ENCODE measurements at regions not wholly inside any gene's neighbourhood (a gene's known extent, or its start where the extent isn't known, plus 50 kb on each side); places are given as distances from the start of the nearest gene placed in this dataset.

GRCh38 chr6:151722342-151722741 lies 85.1 kb upstream of the ESR1 start:
- CTCF ChIA-PET, result no interaction called here
- POLR2A ChIA-PET, result no interaction called here
- H2AFZ ChIP-seq (ENCODE audit: low read depth), result no peak overlapping the region
- H3K9me2 ChIP-seq, result no peaks in the 10 kb centered on the region
- 5% methylated on average over 4 of the region's 4 CpGs for WGBS (ENCODE audit: low lambda C conversion rate)
- H3F3A ChIP-seq (replicated peaks; ENCODE audit: insufficient read depth), result no peaks in the 10 kb centered on the region
- no peaks in the 10 kb centered on the region; the same call in 1 of the 2 replicates for H3K27me3 ChIP-seq (ENCODE audit: insufficient read depth)
- H3K9me3 ChIP-seq, result no peaks in the 10 kb centered on the region
- H4K20me1 ChIP-seq (ENCODE audit: insufficient read depth), result no peaks in the 10 kb centered on the region
- H3K36me3 ChIP-seq (replicated peaks in 1 of 2; ENCODE audit: control insufficient read depth in 1 of 2, insufficient read depth in 2 of 2, low read length in 1 of 2), result no peaks in the 10 kb centered on the region
- no peak overlapping the region for H3K27ac ChIP-seq (ENCODE audit: low read depth in 2 of 2, low read length in 1 of 2)
- no peaks in the 10 kb centered on the region for H3K4me1 ChIP-seq (ENCODE audit: control insufficient read depth in 1 of 2, insufficient read depth in 2 of 2, low read depth in 1 of 2, low read length in 1 of 2)
- H3K9ac ChIP-seq, result no peak overlapping the region
- H3K4me3 ChIP-seq (ENCODE audit: low read depth in 2 of 2, low read length in 1 of 2), result no peak overlapping the region
- H3K79me2 ChIP-seq (ENCODE audit: insufficient read depth), result no peaks in the 10 kb centered on the region
- no peak for DNase-seq
- TF ChIP-seq TCF12 (IDR thresholded peaks at IDR 0.05) (no peak), NRF1 (IDR thresholded peaks at IDR 0.05; ENCODE audit: low read depth, low read length) (no peak), CHD2 (IDR thresholded peaks at IDR 0.05; ENCODE audit: low read length, partially characterized antibody) (no peak), JUND (IDR thresholded peaks at IDR 0.05) (no peak), REST (IDR thresholded peaks at IDR 0.05; ENCODE audit: low read depth, low read length) (no peak), GATA2 (CRISPR knock-in tag; IDR thresholded peaks at IDR 0.05) (no peak), POLR2AphosphoS5 (IDR thresholded peaks at IDR 0.05; ENCODE audit: low read depth, low read length) (no peak), MXI1 (IDR thresholded peaks at IDR 0.05; ENCODE audit: low read depth, low read length) (no peak), RFX5 (IDR thresholded peaks at IDR 0.05; ENCODE audit: low read length) (no peak), ELF1 (IDR thresholded peaks at IDR 0.05) (no peak)
- TF ChIP-seq, protein P1, sequence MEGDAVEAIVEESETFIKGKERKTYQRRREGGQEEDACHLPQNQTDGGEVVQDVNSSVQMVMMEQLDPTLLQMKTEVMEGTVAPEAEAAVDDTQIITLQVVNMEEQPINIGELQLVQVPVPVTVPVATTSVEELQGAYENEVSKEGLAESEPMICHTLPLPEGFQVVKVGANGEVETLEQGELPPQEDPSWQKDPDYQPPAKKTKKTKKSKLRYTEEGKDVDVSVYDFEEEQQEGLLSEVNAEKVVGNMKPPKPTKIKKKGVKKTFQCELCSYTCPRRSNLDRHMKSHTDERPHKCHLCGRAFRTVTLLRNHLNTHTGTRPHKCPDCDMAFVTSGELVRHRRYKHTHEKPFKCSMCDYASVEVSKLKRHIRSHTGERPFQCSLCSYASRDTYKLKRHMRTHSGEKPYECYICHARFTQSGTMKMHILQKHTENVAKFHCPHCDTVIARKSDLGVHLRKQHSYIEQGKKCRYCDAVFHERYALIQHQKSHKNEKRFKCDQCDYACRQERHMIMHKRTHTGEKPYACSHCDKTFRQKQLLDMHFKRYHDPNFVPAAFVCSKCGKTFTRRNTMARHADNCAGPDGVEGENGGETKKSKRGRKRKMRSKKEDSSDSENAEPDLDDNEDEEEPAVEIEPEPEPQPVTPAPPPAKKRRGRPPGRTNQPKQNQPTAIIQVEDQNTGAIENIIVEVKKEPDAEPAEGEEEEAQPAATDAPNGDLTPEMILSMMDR (IDR thresholded peaks at IDR 0.05), result no peak
- no peak overlapping the region for H3K4me2 ChIP-seq

GRCh38 chr6:151723152-151723551 lies 84.3 kb upstream of the ESR1 start:
- H3K9me2 ChIP-seq, result no peaks in the 10 kb centered on the region
- H3K79me2 ChIP-seq (ENCODE audit: insufficient read depth), result no peaks in the 10 kb centered on the region
- H3F3A ChIP-seq (replicated peaks; ENCODE audit: insufficient read depth), result no peaks in the 10 kb centered on the region
- no peaks in the 10 kb centered on the region for H4K20me1 ChIP-seq (ENCODE audit: insufficient read depth)
- no peaks in the 10 kb centered on the region; the same call in 1 of the 2 replicates for H3K27me3 ChIP-seq (ENCODE audit: insufficient read depth)
- no peak overlapping the region for H3K4me2 ChIP-seq
- H2AFZ ChIP-seq (ENCODE audit: low read depth), result no peak overlapping the region
- no peaks in the 10 kb centered on the region for H3K36me3 ChIP-seq (replicated peaks in 1 of 2; ENCODE audit: control insufficient read depth in 1 of 2, insufficient read depth in 2 of 2, low read length in 1 of 2)
- no peak overlapping the region for H3K4me3 ChIP-seq (ENCODE audit: low read depth in 2 of 2, low read length in 1 of 2)
- 15% methylated on average over 1 of the region's 1 CpG for WGBS (ENCODE audit: low lambda C conversion rate)
- TF ChIP-seq RCOR1 (IDR thresholded peaks at IDR 0.05; ENCODE audit: low read length), result no peak
- no peak for TF ChIP-seq SIN3A (IDR thresholded peaks at IDR 0.05; ENCODE audit: borderline replicate concordance, low read depth, low read length)
- no peak overlapping the region for H3K9ac ChIP-seq
- ChIA-PET CTCF (interaction anchor here (1.0 kb wide), 1 partner anchor 142 kb away, joined by 4 read pairs; no protein-coding TSS in a partner anchor), POLR2A (no interaction called here)
- no peaks in the 10 kb centered on the region for H3K9me3 ChIP-seq
- DNase-seq, result no peak
- no peak overlapping the region for H3K27ac ChIP-seq (ENCODE audit: low read depth in 2 of 2, low read length in 1 of 2)
- H3K4me1 ChIP-seq (ENCODE audit: control insufficient read depth in 1 of 2, insufficient read depth in 2 of 2, low read depth in 1 of 2, low read length in 1 of 2), result no peaks in the 10 kb centered on the region
